GM21515 (cell line): ENCODE measurements at regions not wholly inside any gene's neighbourhood (a gene's known extent, or its start where the extent isn't known, plus 50 kb on each side); places are given as distances from the start of the nearest gene placed in this dataset.

Experiments
- ATAC-seq: cut with Tn5 transposase; IDR thresholded peaks from one replicate; pipeline ENCODE4 v1.9.1; 2021; ENCODE audit not compliant: unreplicated experiment

GRCh38 chr15:95921404-95921803 lies 409.1 kb upstream of the NR2F2 start:
- ATAC-seq, result no peak

- ATAC-seq, result no peak
Observed at GRCh38 chr15:95922431-95922830, 408.1 kb upstream of the NR2F2 start.

- no peak for ATAC-seq
Observed at GRCh38 chr15:95923792-95924191, 406.7 kb upstream of the NR2F2 start.

- no peak for ATAC-seq
Observed at GRCh38 chr15:95928822-95929221, 401.7 kb upstream of the NR2F2 start.

GRCh38 chr15:95929232-95929846 lies 401.2 kb upstream of the NR2F2 start:
- ATAC-seq, result peak; percentile 83

GRCh38 chr15:95930659-95931375 lies 399.7 kb upstream of the NR2F2 start:
- ATAC-seq, result no peak

GRCh38 chr15:95931619-95932018 lies 398.9 kb upstream of the NR2F2 start:
- no peak for ATAC-seq

GRCh38 chr15:95932141-95932540 lies 398.4 kb upstream of the NR2F2 start:
- ATAC-seq, result no peak

GRCh38 chr15:95932676-95933075 lies 397.8 kb upstream of the NR2F2 start:
- no peak for ATAC-seq

GRCh38 chr15:95935852-95936251 lies 394.6 kb upstream of the NR2F2 start:
- ATAC-seq, result no peak

GRCh38 chr15:95937128-95937528 lies 393.4 kb upstream of the NR2F2 start:
- no peak for ATAC-seq

GRCh38 chr15:95940431-95940985 lies 390.0 kb upstream of the NR2F2 start:
- ATAC-seq, result no peak

GRCh38 chr15:95944193-95944592 lies 386.3 kb upstream of the NR2F2 start:
- ATAC-seq, result no peak

- ATAC-seq, result no peak
Observed at GRCh38 chr15:95944661-95945255, 385.7 kb upstream of the NR2F2 start.

- ATAC-seq, result no peak
Observed at GRCh38 chr15:95946241-95946640, 384.3 kb upstream of the NR2F2 start.

GRCh38 chr15:95946926-95947325 lies 383.6 kb upstream of the NR2F2 start:
- ATAC-seq, result no peak

- ATAC-seq, result no peak
Observed at GRCh38 chr15:95948411-95948810, 382.1 kb upstream of the NR2F2 start.

GRCh38 chr15:95953032-95953431 lies 377.5 kb upstream of the NR2F2 start:
- ATAC-seq, result no peak

- ATAC-seq, result no peak
Observed at GRCh38 chr15:95957861-95958260, 372.6 kb upstream of the NR2F2 start.

GRCh38 chr15:95958382-95958781 lies 372.1 kb upstream of the NR2F2 start:
- no peak for ATAC-seq

GRCh38 chr15:95968856-95969255 lies 361.6 kb upstream of the NR2F2 start:
- no peak for ATAC-seq

- no peak for ATAC-seq
Observed at GRCh38 chr15:95970326-95970725, 360.2 kb upstream of the NR2F2 start.
